BE2C (cell line): ENCODE measurements at regions not wholly inside any gene's neighbourhood (a gene's known extent, or its start where the extent isn't known, plus 50 kb on each side); places are given as distances from the start of the nearest gene placed in this dataset.
"Not testable (repeated sequence)": the region's sequence is repeated elsewhere in the genome, so short reads cannot be mapped to it uniquely, and the experiment has no call there.

Experiments used
- DNase-seq: peaks from one replicate; pipeline ENCODE4 v3.0.0-alpha.2; 2020
- H3K27me3 ChIP-seq: fragments of 250-450 bp; sonication (Bioruptor Pico); 2 replicates; pipeline ENCODE4 v1.5.1; 2020; ENCODE audit warnings: mild to moderate bottlenecking
- H3K36me3 ChIP-seq: fragments of 250-450 bp; sonication (Bioruptor Pico); 2 replicates; pipeline ENCODE4 v1.5.1; 2020; ENCODE audit warnings: mild to moderate bottlenecking
- H3K4me1 ChIP-seq: fragments of 250-450 bp; sonication (Bioruptor Pico); 2 replicates; pipeline ENCODE4 v1.5.1; 2020
- H3K4me3 ChIP-seq: 2 replicates; pipeline ENCODE4 v1.5.1; 2011; ENCODE audit warnings: low read depth, low read length
- H3K9me3 ChIP-seq: fragments of 250-450 bp; sonication (Bioruptor Pico); 2 replicates; pipeline ENCODE4 v1.5.1; 2020
- TF ChIP-seq, protein P1 (sequence below): IDR thresholded peaks from 2 replicates; pipeline ENCODE4 v1.5.1; 2012; ENCODE audit warnings: mild to moderate bottlenecking, low read depth, low read length

DNA sequence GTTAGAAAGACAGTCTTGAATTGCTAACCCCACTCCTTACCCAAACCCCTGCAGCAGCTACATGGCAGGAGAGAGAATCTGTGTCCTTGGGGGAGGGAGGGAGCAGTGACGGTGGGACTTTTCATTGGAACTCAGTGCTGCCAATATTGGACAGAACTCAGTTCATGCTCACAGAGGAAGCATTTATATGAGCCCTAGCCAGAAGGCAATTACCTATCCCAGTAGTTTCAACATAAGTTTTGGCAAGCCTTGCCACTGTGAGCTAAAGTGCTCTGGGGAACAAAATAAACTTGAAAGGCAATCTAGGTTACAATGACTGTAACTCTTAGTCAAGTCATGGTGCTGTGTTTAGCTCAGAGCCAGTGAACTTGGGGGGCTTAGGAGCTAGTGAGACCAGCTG is 1013.4 kb upstream of the COX7C start:
- DNase-seq = no peak
- Histone ChIP-seq H3K4me3 (no peak overlapping the region), H3K36me3 (no peaks in the 10 kb centered on the region), H3K9me3 (no peaks in the 10 kb centered on the region), H3K27me3 (no peaks in the 10 kb centered on the region), H3K4me1 (no peaks in the 10 kb centered on the region)
- TF ChIP-seq, protein P1, sequence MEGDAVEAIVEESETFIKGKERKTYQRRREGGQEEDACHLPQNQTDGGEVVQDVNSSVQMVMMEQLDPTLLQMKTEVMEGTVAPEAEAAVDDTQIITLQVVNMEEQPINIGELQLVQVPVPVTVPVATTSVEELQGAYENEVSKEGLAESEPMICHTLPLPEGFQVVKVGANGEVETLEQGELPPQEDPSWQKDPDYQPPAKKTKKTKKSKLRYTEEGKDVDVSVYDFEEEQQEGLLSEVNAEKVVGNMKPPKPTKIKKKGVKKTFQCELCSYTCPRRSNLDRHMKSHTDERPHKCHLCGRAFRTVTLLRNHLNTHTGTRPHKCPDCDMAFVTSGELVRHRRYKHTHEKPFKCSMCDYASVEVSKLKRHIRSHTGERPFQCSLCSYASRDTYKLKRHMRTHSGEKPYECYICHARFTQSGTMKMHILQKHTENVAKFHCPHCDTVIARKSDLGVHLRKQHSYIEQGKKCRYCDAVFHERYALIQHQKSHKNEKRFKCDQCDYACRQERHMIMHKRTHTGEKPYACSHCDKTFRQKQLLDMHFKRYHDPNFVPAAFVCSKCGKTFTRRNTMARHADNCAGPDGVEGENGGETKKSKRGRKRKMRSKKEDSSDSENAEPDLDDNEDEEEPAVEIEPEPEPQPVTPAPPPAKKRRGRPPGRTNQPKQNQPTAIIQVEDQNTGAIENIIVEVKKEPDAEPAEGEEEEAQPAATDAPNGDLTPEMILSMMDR = no peak

DNA sequence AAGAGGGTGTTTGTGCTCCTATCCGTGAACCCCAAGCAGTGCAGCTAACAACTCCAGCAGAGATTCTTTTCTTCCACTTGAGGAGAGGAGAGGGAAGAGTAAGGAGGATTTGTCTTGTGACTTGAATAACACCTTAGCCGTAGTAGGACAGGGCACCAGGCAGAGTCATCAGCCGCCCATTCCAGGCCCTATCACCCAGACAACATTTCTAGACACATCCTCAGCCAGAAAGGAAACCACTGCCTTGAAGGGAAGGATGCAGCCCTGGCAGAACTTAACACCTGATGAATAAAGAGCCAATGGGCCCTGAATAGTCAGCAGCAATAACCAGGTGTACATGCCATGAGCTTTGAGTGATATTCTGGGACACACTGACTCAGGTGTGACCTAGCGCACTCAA is 1013.0 kb upstream of the COX7C start:
- Histone ChIP-seq H3K27me3 (no peaks in the 10 kb centered on the region), H3K9me3 (no peaks in the 10 kb centered on the region), H3K4me1 (no peaks in the 10 kb centered on the region), H3K4me3 (no peak overlapping the region), H3K36me3 (no peaks in the 10 kb centered on the region)
- DNase-seq = no peak
- TF ChIP-seq, protein P1 = no peak

DNA sequence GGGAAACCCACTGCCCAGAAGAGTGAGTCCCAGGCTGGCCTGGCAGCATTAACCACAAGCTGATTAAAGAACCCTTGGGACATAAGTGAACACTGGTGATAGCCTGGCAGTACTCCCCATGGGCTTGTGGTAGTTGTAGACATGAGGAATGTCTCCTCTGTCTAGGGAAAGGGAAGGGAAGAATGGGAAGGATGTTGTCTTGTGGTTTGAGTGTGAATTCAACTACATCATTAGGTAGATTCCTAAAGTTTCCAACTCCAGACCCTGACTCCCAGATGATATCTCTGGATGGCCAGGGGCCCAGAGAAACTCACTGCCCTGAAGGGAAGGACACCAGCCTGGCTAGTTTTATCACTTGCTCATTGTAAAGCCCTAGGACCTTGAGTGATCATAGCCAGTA is 1012.4 kb upstream of the COX7C start:
- Histone ChIP-seq H3K4me3 (no peak overlapping the region), H3K27me3 (no peaks in the 10 kb centered on the region), H3K9me3 (no peaks in the 10 kb centered on the region), H3K36me3 (no peaks in the 10 kb centered on the region), H3K4me1 (no peaks in the 10 kb centered on the region)
- TF ChIP-seq, protein P1 = no peak
- DNase-seq = no peak

DNA sequence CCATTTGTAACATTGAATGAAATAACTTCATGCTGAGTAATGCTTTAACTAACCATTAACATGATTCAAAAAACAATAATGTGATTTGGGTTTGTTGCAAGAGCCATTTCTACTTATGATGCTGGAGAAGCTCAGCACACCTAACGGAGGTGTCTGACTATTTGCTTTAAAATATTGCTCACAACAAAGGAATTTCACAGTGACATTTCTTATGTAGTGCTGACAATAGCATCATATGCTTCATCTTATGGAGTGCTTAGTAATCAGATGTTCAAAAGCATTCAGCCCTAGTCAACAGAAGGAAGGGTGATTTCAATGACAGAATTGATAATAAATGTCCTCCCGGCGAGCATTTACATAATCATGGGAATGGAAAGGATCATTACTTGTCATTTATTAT is 1003.3 kb upstream of the COX7C start:
- no peaks in the 10 kb centered on the region for H3K27me3 ChIP-seq
- no peak for DNase-seq
- H3K9me3 ChIP-seq = no peaks in the 10 kb centered on the region
- no peaks in the 10 kb centered on the region for H3K4me1 ChIP-seq
- TF ChIP-seq, protein P1 = no peak
- H3K36me3 ChIP-seq = no peaks in the 10 kb centered on the region
- H3K4me3 ChIP-seq = no peak overlapping the region

DNA sequence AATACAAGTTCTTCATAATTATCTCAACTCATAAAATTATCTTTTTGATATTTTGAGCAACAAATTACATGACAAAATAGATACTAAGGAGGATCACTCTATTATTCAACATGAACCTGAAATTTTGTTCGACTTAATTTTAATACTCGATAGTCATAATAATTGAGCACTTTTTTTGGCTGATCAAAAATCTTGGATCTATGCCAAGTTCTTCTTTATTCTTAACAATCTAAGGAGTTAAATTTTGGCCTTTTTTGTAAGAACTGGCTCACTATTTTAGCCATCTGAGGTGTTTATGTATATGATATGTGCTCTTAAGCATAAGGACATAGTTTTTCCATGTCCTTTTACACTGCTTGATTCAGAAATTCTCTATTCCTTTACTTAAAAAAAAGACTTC is 996.1 kb upstream of the COX7C start:
- Histone ChIP-seq H3K9me3 (no peaks in the 10 kb centered on the region), H3K4me3 (no peak overlapping the region), H3K36me3 (no peaks in the 10 kb centered on the region), H3K4me1 (no peaks in the 10 kb centered on the region), H3K27me3 (no peaks in the 10 kb centered on the region)
- TF ChIP-seq, protein P1 = no peak
- DNase-seq = no peak

DNA sequence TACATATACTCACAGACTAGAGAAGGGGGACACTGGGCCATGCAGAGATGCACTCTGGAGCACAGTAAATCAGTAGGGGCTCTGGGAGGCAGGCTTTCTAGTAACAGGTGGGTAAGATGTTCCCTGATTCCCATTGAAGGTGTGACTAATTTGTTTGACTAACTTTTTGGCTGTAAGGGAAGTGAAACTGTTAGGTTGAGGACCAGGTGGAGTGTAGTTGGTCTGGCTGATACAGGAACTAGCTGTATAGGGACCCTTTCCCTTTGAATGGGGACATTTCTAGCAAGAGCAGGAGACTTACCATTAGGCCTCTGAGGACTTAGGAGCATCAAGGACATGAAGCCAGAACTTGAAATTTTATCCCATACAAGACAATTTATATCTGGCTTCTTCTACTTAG is 989.6 kb upstream of the COX7C start:
- Histone ChIP-seq H3K4me3 (no peak overlapping the region), H3K36me3 (no peaks in the 10 kb centered on the region), H3K4me1 (no peaks in the 10 kb centered on the region), H3K27me3 (no peaks in the 10 kb centered on the region), H3K9me3 (no peaks in the 10 kb centered on the region)
- no peak for DNase-seq
- TF ChIP-seq, protein P1 = no peak

DNA sequence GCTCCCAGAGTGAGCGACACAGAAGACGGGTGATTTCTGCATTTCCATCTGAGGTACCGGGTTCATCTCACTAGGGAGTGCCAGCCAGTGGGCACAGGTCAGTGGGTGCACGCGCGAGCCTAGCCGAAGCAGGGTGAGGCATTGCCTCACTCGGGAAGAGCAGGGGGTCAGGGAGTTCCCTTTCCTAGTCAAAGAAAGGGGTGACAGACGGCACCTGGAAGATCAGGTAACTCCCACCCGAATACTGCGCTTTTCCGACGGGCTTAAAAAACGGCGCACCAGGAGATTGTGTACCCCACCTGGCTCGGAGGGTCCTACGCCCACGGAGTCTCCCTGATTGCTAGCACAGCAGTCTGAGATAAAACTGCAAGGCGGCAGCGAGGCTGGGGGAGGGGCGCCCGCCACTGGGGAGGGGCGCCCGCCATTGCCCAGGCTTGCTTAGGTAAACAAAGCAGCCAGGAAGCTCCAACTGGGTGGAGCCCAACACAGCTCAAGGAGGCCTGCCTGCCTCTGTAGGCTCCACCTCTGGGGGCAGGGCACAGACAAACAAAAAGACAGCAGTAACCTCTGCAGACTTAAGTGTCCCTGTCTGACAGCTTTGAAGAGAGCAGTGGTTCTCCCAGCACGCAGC is 979.1 kb upstream of the COX7C start:
- not testable (repeated sequence) for H3K27me3 ChIP-seq, H3K9me3 ChIP-seq, DNase-seq, H3K4me1 ChIP-seq, H3K36me3 ChIP-seq, H3K4me3 ChIP-seq
